GM19324 (cell line): ENCODE measurements at regions not wholly inside any gene's neighbourhood (a gene's known extent, or its start where the extent isn't known, plus 50 kb on each side); places are given as distances from the start of the nearest gene placed in this dataset.

Experiments used
- ATAC-seq: cut with Tn5 transposase; IDR thresholded peaks from one replicate; pipeline ENCODE4 v1.9.1; 2021; ENCODE audit warnings: mild to moderate bottlenecking, moderate library complexity; ENCODE audit not compliant: unreplicated experiment, low FRiP score

GRCh38 chr4:14018191-14018853 is 390.8 kb upstream of the BOD1L1 start:
- ATAC-seq: no peak

DNA sequence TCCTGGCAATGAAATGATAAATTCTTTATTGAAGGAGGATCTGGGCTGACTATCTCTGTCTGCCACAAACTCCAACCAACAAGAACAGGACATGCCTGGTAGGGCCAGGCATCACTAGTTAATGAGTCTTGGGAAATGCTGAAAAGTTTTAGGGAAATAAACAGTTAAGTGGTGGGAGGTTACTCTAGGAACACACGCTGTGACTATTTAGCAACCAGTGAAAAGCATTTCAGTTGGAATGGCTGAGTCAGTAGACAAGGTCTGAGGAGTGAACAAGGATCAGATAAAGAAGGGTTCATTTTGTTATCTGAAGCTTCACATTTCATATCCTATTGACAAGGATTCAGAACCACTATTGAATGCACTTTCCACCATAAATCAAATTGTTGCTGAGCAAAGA is 394.9 kb upstream of the BOD1L1 start:
- ATAC-seq: no peak

DNA sequence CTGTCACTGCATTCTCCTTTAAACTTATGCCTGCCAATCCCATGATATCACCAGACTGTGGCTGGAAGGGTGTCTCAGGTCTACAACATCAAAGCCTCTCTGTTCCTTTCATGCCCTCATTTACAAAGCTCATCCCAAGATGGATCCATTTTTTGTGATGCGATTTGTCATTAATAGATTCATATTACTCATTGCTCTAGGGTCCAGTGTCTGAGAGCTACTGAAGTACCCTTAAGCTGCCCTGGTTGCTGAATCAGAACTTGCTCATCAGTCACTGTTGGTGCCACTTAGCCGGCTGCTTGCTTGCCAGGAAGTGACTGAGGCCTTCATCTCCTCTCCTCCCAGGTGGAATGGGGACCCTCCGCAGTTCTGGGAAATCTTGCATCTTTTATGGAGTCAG is 395.5 kb upstream of the BOD1L1 start:
- no peak for ATAC-seq

DNA sequence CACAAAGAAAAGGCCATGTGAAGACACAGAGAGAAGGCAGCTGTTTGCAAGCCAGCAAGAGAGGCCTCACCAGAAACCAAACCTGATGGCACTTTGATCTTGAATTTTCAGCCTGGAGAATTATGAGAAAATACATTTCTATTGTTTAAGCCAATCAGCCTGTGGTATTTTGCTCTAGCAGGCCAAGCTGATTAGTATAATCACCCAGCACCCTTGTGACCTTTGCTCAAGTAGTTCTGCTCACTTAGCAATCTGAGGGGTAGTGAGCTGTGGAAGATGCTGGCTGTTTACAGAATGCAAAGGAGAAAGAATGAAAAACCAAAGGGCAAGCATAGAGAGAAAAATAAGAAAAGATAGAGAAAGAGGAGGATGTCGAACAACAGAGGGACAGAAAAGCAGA is 396.4 kb upstream of the BOD1L1 start:
- no peak for ATAC-seq

DNA sequence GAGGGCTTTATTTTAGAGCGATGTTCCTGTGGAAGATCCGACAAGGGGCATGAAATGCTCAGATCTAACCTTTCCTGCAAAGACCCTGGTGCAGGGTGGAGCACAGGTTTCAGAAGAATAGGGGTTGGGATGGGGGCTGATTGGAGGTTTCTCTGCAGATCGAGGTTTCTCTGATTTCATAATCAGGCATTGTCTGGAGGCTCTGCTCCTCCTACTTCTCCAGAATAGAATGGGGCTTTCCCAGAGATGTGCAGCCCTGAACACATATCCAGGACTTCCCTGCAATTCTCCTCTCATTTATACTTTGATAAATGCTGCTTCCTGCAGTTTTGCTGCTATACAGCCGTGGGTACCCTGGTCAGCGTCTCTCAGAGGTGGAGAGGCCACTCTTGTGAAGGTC is 397.6 kb upstream of the BOD1L1 start:
- no peak for ATAC-seq

DNA sequence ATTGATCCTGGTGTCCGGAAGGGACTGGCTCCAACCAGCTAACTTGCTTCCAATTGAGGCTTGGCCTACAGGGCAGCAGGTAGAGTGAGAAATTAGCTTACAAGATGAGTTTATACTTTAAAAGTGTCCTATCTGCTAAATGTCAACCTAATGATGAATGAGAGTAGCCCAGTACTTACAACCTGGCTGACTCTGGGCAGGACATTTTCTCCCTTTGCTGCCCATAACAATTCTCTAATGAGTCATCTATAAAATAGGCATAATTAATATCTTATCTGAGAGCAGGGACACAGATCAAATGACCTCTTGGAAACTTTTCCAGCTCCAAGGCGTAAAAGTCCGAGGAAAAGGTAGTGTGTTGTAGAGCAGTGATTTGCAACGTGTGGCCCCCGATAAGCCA is 398.4 kb upstream of the BOD1L1 start:
- ATAC-seq: no peak

DNA sequence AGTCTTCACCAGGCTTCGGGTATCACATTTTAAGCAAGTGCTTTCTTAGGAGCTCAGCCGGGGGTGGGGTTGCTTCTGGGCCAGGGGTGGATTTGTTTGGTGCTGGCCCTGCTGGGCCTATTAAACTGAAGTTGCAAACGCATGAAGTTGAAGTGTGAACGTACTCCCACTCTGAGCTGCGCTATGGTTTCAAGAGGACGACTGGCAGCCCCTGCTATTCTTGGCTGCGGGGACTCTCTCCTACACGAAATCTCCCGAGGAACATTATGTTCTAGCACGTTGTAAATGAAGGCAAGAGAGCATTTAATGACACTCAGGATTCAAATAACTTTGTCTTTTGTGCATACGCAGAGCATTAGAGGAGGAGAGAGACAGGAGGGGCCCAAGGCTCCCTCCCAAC is 401.3 kb upstream of the BOD1L1 start:
- ATAC-seq: no peak

- no peak for ATAC-seq
Observed at GRCh38 chr4:14035076-14035475, 407.6 kb upstream of the BOD1L1 start.

DNA sequence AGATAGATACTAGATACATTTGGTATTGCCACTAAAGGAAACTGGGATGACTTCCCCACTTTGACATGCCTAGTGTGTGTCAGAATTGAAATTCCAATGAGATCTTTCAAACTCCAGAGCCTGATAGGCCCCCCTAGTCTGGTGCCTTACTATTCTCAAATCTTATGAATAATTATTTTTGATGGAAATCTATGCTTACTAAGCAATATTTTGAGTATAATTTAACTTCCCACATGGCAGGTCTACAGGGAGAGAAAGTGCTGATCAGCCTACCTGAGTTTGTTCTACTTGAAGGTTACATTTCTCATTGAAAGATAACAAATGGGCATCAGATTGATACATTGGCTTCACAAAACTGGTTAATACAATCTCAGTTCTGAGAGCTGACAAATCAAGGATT is 415.7 kb upstream of the BOD1L1 start:
- ATAC-seq: no peak

DNA sequence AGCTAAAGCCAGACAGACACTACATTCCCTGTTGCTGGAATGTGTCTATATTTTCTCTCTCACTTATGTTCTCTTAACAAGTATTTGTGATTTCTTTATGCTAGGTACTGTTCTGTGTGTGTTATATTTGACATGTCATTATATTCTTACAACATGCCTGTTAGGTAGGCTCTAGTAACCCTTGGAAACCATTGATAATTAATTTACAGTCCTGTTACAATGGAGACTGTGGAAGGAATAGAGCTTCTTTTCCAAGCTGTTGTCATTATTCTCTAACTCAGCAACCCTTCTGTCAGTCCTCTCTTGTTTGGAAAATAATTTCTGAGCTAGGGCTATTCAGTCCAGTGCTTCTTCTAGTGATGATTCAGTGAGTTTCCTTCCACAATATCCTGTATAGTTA is 419.1 kb upstream of the BOD1L1 start:
- no peak for ATAC-seq

DNA sequence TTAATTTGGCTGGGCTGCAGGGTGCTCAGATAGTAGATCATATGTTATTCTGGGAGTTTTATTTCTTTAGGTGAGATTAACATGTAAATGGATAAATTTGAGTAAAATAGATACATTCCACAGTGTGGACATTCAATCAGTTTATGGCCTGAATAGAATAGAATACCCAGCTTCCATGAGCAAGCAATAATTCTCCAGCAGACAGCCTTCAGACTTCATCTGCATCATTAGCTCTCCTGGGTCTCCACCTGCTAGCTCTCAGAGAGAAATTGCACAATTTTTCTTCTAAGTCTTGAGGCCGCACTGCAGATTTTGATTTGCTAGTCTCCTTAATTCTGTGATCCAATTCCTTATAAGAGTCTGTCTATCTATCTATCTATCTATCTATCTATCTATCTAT is 420.3 kb upstream of the BOD1L1 start:
- no peak for ATAC-seq

DNA sequence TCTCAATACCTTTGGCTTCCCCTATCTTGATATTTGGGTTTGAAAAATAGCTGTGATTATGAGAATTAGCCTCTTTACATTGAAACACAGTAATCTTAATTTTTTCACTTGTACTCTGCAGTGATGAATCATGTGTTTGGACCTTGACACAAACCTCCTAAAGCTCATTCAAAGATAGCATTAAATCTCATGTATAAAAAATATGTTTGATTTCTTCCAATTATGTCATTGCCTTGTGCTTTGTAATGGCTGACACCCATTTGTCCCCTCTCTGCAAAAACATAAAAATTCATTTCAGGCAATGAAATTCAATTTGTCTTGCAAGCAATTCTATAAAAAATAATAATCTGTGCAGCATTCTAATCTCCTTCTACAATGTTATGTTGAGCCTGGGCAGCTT is 422.4 kb upstream of the BOD1L1 start:
- ATAC-seq: no peak

DNA sequence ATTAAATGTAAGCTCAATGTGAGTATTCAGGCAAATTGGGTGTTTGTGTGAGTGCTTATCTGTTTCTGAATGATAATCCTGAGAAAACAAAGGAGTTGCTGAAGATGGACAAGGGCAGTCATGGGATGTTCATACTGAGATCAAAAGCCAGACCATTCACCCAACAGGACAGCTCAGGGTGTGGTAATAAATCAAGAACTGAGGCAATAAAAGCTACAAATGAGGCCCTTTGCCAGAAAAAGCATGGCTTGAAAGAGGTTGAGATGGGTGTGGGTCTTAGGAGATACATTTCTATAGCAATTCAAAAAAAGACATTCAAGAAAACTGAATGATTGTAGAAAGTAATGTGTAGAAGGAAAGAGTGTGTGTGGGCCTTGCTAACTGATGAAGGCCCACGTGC is 425.8 kb upstream of the BOD1L1 start:
- no peak for ATAC-seq

DNA sequence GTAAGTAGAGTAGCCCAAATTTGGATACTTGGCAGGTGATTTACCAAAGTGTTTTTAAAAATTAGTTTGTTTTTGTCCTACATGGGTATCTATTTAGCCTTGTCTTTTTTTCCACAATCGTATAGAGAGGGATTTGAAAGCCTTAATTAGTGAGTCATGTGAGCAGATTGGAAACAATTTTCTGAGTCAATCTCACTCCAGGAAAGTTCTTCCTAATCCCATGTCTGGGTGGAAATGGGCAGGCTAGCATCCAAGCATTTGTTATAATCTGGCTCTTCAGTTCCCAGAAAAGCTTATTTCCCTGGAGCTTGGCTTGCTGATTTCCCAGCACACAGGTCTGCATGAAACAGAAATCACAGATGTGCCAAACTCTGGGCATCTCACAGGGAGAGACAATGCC is 426.9 kb upstream of the BOD1L1 start:
- no peak for ATAC-seq

GRCh38 chr4:14059006-14059405 is 431.5 kb upstream of the BOD1L1 start:
- no peak for ATAC-seq

- ATAC-seq: no peak
Observed at GRCh38 chr4:14064984-14065383, 437.5 kb upstream of the BOD1L1 start.

DNA sequence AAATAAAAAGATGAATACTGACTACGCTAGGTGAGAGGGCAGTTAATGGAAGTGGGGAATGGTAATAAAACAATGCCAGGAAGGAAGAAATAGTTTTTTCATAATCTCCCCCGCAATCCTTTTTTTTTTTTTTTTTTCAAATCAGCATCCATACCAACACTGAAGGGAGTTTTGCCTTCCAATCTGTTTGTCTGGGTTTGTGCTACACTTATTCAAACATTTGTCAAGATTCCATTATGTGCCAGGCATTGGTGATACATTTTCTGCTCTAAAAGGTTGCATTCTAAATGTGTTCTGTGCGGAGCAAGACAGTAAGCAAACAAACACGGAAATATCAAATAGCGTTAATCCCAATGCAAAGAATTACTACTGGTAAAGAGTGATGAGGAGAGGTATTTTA is 437.9 kb upstream of the BOD1L1 start:
- ATAC-seq: no peak

DNA sequence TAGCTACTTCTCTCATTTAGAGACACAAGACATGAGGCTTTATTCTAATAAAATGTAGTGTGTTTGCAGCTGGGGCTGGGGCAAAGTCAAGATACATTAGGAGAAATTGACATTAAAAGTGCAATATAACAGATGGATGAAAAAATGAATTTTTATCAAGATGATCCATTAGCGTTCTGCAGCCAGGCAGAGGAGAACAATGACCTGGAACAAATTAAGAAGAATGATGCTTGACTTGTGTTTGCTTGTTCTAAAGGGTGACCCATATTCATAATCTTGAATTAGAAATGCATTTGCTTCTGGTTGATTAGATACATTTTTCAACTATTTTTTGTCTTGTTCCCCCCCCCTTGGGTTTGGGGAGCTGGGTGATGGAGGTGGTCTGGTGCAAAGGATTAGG is 439.5 kb upstream of the BOD1L1 start:
- no peak for ATAC-seq

DNA sequence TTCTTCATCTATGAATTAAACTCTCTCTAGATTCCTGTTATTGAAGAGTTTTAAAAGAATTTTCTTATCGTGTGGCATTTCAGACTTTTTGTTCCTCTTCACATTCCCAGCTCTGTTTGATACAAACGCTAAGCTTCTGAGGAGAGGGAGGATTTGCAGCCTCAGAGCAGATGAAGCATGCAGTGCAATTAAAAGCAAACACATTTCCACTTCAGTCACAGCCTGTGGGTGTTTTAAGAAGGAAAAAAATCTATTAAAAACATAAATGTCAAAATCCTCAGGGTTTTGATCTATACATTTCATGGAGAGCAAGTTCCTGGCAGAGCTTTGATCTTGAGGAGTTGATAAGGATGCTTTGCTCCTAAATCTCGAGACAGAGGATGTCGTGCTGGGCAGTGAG is 442.4 kb upstream of the BOD1L1 start:
- ATAC-seq: no peak

DNA sequence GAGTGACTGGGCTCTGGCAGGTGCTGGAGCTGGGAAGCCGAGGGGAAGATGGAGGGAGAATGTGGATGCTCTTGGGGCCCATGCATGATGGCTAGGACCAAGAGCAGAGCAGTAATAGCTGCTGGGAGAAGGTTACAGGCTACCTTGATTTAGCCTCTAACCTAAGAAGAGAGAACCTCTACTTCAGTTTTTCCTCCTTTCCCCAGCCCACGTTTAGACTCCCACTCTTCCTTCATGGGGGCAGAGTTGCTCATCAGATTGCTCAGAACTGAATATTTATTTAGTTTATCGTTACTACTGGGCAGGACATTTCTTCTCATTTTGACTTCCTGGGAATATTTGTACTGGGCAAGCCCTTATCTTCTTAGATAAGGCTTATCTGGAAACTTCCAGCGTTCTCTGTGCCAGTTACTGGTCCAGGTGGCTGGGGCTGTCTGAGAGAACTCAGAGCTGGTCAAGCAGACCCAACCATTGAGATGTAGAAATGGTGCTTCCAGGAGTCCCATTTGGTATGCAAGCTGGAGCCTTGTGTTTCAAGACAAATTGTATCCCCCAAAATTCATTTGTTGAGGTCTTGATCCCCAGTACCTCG is 442.9 kb upstream of the BOD1L1 start:
- ATAC-seq: no peak

GRCh38 chr4:14072506-14072905 is 445.0 kb upstream of the BOD1L1 start:
- ATAC-seq: no peak

- ATAC-seq: no peak
Observed at GRCh38 chr4:14076776-14077175, 449.3 kb upstream of the BOD1L1 start.

DNA sequence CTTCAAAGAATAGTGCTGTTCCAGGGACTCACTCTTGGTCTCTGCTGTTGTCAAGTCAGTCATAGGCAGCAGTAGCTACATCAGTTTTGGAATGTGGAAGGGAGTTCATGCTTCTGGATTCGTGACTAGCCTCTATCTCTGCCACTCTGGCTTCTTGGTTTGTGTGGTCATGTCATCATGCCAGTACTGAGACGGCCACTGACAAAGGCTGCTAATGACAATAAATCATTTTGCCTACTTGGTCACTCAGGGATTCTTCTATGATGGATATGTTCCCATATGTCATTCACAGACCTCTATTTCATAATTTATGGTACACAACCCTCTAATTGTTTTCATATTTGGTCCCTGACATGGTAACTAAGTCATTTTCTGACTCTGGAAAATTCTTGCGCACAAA is 450.8 kb upstream of the BOD1L1 start:
- ATAC-seq: no peak
